ENCODE measurements at regions not wholly inside any gene's neighbourhood (a gene's known extent, or its start where the extent isn't known, plus 50 kb on each side); places are given as distances from the start of the nearest gene placed in this dataset.
"Not testable (repeated sequence)": the region's sequence is repeated elsewhere in the genome, so short reads cannot be mapped to it uniquely, and the experiment has no call there.

DNA sequence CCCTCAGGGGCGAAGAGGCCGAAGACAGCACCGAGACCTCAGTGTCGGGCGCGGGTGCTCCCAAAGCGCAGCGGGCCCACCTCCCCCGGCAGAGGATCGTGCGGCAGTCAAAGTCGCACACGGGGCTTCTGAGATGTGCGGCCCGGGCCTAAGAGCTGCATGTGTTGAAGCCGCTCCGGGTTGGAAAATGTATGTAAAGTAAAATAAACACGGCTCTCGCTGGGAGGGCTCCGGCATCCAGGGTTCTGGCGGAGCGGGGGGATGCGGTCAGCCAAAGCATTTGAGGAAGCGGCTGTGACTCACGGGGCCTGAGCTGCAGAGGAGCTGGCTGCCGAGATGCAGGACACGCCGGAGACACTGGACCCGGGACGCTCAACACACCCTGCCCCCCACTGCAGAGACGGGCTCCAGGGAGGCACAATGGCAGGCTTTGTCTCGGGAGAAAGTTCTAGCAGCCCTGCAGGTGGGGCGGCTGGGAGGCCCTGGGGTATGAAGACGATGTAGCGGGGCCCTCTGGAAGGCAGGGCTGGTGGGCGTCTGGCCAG is 185.8 kb downstream of the NPIPB11 start:
- TF ChIP-seq, protein P1, sequence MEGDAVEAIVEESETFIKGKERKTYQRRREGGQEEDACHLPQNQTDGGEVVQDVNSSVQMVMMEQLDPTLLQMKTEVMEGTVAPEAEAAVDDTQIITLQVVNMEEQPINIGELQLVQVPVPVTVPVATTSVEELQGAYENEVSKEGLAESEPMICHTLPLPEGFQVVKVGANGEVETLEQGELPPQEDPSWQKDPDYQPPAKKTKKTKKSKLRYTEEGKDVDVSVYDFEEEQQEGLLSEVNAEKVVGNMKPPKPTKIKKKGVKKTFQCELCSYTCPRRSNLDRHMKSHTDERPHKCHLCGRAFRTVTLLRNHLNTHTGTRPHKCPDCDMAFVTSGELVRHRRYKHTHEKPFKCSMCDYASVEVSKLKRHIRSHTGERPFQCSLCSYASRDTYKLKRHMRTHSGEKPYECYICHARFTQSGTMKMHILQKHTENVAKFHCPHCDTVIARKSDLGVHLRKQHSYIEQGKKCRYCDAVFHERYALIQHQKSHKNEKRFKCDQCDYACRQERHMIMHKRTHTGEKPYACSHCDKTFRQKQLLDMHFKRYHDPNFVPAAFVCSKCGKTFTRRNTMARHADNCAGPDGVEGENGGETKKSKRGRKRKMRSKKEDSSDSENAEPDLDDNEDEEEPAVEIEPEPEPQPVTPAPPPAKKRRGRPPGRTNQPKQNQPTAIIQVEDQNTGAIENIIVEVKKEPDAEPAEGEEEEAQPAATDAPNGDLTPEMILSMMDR (IDR thresholded peaks at IDR 0.05), result not testable (repeated sequence)
- TF ChIP-seq POLR2A (IDR thresholded peaks at IDR 0.05), result not testable (repeated sequence)
